DOHH2 (cell line): ENCODE measurements at regions not wholly inside any gene's neighbourhood (a gene's known extent, or its start where the extent isn't known, plus 50 kb on each side); places are given as distances from the start of the nearest gene placed in this dataset.

ENCODE experiments used
- EZH2phosphoT487 ChIP-seq: fragments of 200-600 bp; sonication (generic); IDR thresholded peaks from 2 replicates; pipeline ENCODE4 v1.6.1; 2017; ENCODE audit warnings: borderline replicate concordance, mild to moderate bottlenecking, antibody characterized with exemption, low read length, moderate library complexity, mixed read lengths
- TF ChIP-seq, protein P1 (sequence below): fragments of 200-600 bp; sonication (generic); IDR thresholded peaks from one replicate; pipeline ENCODE4 v1.5.1; 2014; ENCODE audit warnings: antibody characterized with exemption, mild to moderate bottlenecking, low read depth, low read length; ENCODE audit not compliant: poor library complexity, severe bottlenecking

DNA sequence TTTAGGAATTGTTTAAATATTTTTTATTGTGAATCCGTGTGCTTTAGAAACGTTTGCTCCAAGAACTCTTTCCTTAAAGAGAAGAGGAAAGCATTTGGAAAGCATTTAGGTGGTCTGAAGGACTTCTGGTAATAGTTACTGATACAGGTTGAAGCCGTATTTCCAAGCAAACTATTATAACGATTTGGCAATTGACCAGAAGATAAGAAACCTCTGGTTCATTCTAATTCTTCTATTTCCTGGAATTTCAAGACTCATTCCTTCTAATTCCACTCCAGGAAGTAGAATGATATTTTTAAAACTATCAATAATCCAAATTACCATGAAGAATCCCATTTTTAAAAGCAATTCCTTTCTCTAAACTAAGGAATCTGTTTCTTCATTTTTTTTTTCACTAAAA, 158.9 kb upstream of the AGR3 start:
- TF ChIP-seq, protein P1, sequence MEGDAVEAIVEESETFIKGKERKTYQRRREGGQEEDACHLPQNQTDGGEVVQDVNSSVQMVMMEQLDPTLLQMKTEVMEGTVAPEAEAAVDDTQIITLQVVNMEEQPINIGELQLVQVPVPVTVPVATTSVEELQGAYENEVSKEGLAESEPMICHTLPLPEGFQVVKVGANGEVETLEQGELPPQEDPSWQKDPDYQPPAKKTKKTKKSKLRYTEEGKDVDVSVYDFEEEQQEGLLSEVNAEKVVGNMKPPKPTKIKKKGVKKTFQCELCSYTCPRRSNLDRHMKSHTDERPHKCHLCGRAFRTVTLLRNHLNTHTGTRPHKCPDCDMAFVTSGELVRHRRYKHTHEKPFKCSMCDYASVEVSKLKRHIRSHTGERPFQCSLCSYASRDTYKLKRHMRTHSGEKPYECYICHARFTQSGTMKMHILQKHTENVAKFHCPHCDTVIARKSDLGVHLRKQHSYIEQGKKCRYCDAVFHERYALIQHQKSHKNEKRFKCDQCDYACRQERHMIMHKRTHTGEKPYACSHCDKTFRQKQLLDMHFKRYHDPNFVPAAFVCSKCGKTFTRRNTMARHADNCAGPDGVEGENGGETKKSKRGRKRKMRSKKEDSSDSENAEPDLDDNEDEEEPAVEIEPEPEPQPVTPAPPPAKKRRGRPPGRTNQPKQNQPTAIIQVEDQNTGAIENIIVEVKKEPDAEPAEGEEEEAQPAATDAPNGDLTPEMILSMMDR = no peak
- TF ChIP-seq EZH2phosphoT487 = no peak
